ENCODE measurements at regions not wholly inside any gene's neighbourhood (a gene's known extent, or its start where the extent isn't known, plus 50 kb on each side); places are given as distances from the start of the nearest gene placed in this dataset.

GRCh38 chr22:48156603-48157355 lies 1394.3 kb downstream of the TBC1D22A start:
- no peak for TF ChIP-seq YY1 (IDR thresholded peaks at IDR 0.05; ENCODE audit: extremely low read depth, insufficient replicate concordance, low read depth, low read length)

GRCh38 chr22:48155446-48155845 lies 1393.0 kb downstream of the TBC1D22A start:
- RAD21 ChIA-PET (ENCODE audit: low non-redundant PET in 1 of 2, low total read pairs in 2 of 2, uncharacterized antibody in 2 of 2, unreplicated experiment in 2 of 2): no interaction called here
- ATAC-seq (no peak), DNase-seq (ENCODE audit: low read depth, low spot score) (no peak)
- Histone ChIP-seq H3K27me3 (ENCODE audit: insufficient read depth, low read length) (no peaks in the 10 kb centered on the region), H3K4me3 (replicated peaks in 1 of 2; ENCODE audit: low read depth in 1 of 2, low read length in 2 of 2) (no peak overlapping the region), H3K4me2 (ENCODE audit: low read length) (no peak overlapping the region), H2AFZ (ENCODE audit: low read depth, low read length, poor library complexity, severe bottlenecking) (no peak overlapping the region), H4K20me1 (ENCODE audit: insufficient read depth) (no peaks in the 10 kb centered on the region), H3K9me3 (ENCODE audit: control insufficient read depth in 1 of 2, insufficient read depth in 1 of 2, low read depth in 1 of 2, low read length in 2 of 2) (no peaks in the 10 kb centered on the region; a peak in 1 of 4 replicates), H3K4me1 (ENCODE audit: control insufficient read depth in 1 of 2, insufficient read depth in 2 of 2, low read length in 2 of 2) (no peaks in the 10 kb centered on the region), H3K27ac (ENCODE audit: low read depth, low read length) (no peak overlapping the region), H3K79me2 (ENCODE audit: insufficient read depth, low read length) (no peaks in the 10 kb centered on the region), H3K9ac (ENCODE audit: low read length) (no peak overlapping the region), H3K36me3 (ENCODE audit: control insufficient read depth in 1 of 2, insufficient read depth in 2 of 2, low read length in 2 of 2) (no peaks in the 10 kb centered on the region), H3K9me2 (ENCODE audit: insufficient read depth) (no peaks in the 10 kb centered on the region)
- POLR2A ChIA-PET: no interaction called here
- CTCF ChIA-PET: no interaction called here
- no TSS peak for BruUV-seq (replicated peaks)
- TF ChIP-seq MAX (IDR thresholded peaks at IDR 0.05): no peak
- no peak for TF ChIP-seq EGR1 (IDR thresholded peaks at IDR 0.05; ENCODE audit: low read depth)
- TF ChIP-seq ZNF274 (IDR thresholded peaks at IDR 0.05; ENCODE audit: low read depth, low read length): no peak
- no peak for TF ChIP-seq EZH2 (IDR thresholded peaks at IDR 0.05)
- intact Hi-C loops (cut with micrococcal nuclease): no loop called here

More at GRCh38 chr22:48156603-48157355, 1394.3 kb downstream of the TBC1D22A start:
- no peaks in the 10 kb centered on the region for H3K79me2 ChIP-seq (ENCODE audit: insufficient read depth, low read length)
- no peaks in the 10 kb centered on the region for H3K36me3 ChIP-seq (ENCODE audit: control insufficient read depth in 1 of 2, insufficient read depth in 2 of 2, low read length in 2 of 2)
- ATAC-seq (no peak), DNase-seq (ENCODE audit: low read depth, low spot score) (no peak)
- BruUV-seq (replicated peaks): no TSS peak
- intact Hi-C loops (cut with micrococcal nuclease): no loop called here
- H4K20me1 ChIP-seq (ENCODE audit: insufficient read depth): no peaks in the 10 kb centered on the region
- POLR2A ChIA-PET: no interaction called here
- H3K9ac ChIP-seq (ENCODE audit: low read length): no peak overlapping the region
- H3K4me2 ChIP-seq (ENCODE audit: low read length): no peak overlapping the region
- H3K27me3 ChIP-seq (ENCODE audit: insufficient read depth, low read length): no peaks in the 10 kb centered on the region
- H3K27ac ChIP-seq (ENCODE audit: low read depth, low read length): no peak overlapping the region
- RAD21 ChIA-PET (ENCODE audit: low non-redundant PET in 1 of 2, low total read pairs in 2 of 2, uncharacterized antibody in 2 of 2, unreplicated experiment in 2 of 2): no interaction called here
- H3K9me2 ChIP-seq (ENCODE audit: insufficient read depth): no peaks in the 10 kb centered on the region
- no peaks in the 10 kb centered on the region; a peak in 1 of 4 replicates for H3K9me3 ChIP-seq (ENCODE audit: control insufficient read depth in 1 of 2, insufficient read depth in 1 of 2, low read depth in 1 of 2, low read length in 2 of 2)
- H3K4me1 ChIP-seq (ENCODE audit: control insufficient read depth in 1 of 2, insufficient read depth in 2 of 2, low read length in 2 of 2): no peaks in the 10 kb centered on the region
- H3K4me3 ChIP-seq (replicated peaks in 1 of 2; ENCODE audit: low read depth in 1 of 2, low read length in 2 of 2): no peak overlapping the region
- H2AFZ ChIP-seq (ENCODE audit: low read depth, low read length, poor library complexity, severe bottlenecking): no peak overlapping the region
- CTCF ChIA-PET: no interaction called here
